CD14-positive monocyte (primary cell): ENCODE measurements at regions not wholly inside any gene's neighbourhood (a gene's known extent, or its start where the extent isn't known, plus 50 kb on each side); places are given as distances from the start of the nearest gene placed in this dataset.

Experiments used
- DNase-seq, 3 donors: peaks; one replicate each; pipeline ENCODE4 v3.0.0-alpha.2; 2011 to 2022
- H2AFZ ChIP-seq: 2 replicates; pipeline ENCODE4 v1.6.0; 2012; ENCODE audit warnings: mild to moderate bottlenecking, low read depth, low read length, inconsistent platforms; ENCODE audit not compliant: insufficient read depth, poor library complexity, severe bottlenecking
- H3K27ac ChIP-seq, 2 donors: 1 replicate in 1 of 2; 2 replicates in 1 of 2; pipeline ENCODE4 v1.5.1; 2012 to 2013; ENCODE audit warnings: low read length in 2 of 2, control low read depth in 1 of 2, inconsistent platforms in 1 of 2, low read depth in 1 of 2, mild to moderate bottlenecking in 1 of 2
- H3K27me3 ChIP-seq, 2 donors: one replicate each; pipeline versions ENCODE4 v1.6.0 to v1.6.1; 2011 to 2013; ENCODE audit warnings: low read length in 2 of 2; ENCODE audit not compliant: control insufficient read depth in 2 of 2, insufficient read depth in 2 of 2
- H3K36me3 ChIP-seq, 2 donors: replicated peaks in 1 of 2; 1 replicate in 1 of 2; 2 replicates in 1 of 2; pipeline versions ENCODE4 v1.5.1 to v1.6.1; 2012 to 2013; ENCODE audit warnings: low read length in 2 of 2, control low read depth in 1 of 2, inconsistent platforms in 1 of 2, mild to moderate bottlenecking in 1 of 2; ENCODE audit not compliant: insufficient read depth in 2 of 2, control insufficient read depth in 1 of 2
- H3K4me1 ChIP-seq, 2 donors: 1 replicate in 1 of 2; 2 replicates in 1 of 2; pipeline versions ENCODE4 v1.5.1 to v1.6.1; 2012 to 2013; ENCODE audit warnings: low read length in 2 of 2, control low read depth in 1 of 2, inconsistent platforms in 1 of 2, mild to moderate bottlenecking in 1 of 2, moderate library complexity in 1 of 2; ENCODE audit not compliant: insufficient read depth in 2 of 2, control insufficient read depth in 1 of 2
- H3K4me2 ChIP-seq: replicated peaks from 2 replicates; pipeline ENCODE3; 2012; ENCODE audit warnings: low read length, moderate library complexity, mild to moderate bottlenecking; ENCODE audit not compliant: poor library complexity, severe bottlenecking; ENCODE audit errors: extremely low read depth
- H3K4me3 ChIP-seq, 3 experiments: fragments of 200-600 bp in 1 of 3; sonication (generic) in 1 of 3; replicated peaks in 1 of 3; 1 replicate in 2 of 3; 2 replicates in 1 of 3; pipeline ENCODE4 v1.5.1; 2011 to 2013; ENCODE audit warnings: low read length in 3 of 3, mild to moderate bottlenecking in 3 of 3, control low read depth in 2 of 3, low read depth in 2 of 3, inconsistent platforms in 1 of 3, moderate library complexity in 1 of 3
- H3K79me2 ChIP-seq: 2 replicates; pipeline ENCODE4 v1.6.0; 2012; ENCODE audit warnings: mild to moderate bottlenecking, control low read depth, inconsistent platforms, low read length, moderate library complexity; ENCODE audit not compliant: insufficient read depth
- H3K9ac ChIP-seq: 2 replicates; pipeline ENCODE4 v1.6.0; 2017; ENCODE audit warnings: low read length, mild to moderate bottlenecking; ENCODE audit not compliant: insufficient read depth, poor library complexity, severe bottlenecking
- H3K9me3 ChIP-seq, 2 donors: replicated peaks in 1 of 2; 1 replicate in 1 of 2; 2 replicates in 1 of 2; pipeline versions ENCODE4 v1.5.1 to v1.6.1; 2012 to 2013; ENCODE audit warnings: low read length in 2 of 2, control low read depth in 1 of 2; ENCODE audit not compliant: control insufficient read depth in 1 of 2, insufficient read depth in 1 of 2
- H4K20me1 ChIP-seq: 2 replicates; pipeline ENCODE4 v1.6.0; 2012; ENCODE audit warnings: mild to moderate bottlenecking, low read length, control low read depth, moderate library complexity; ENCODE audit not compliant: insufficient read depth
- H3K27ac Mint-ChIP-seq, 7 donors: one replicate each; pipeline ENCODE4 v1.8.0; 2020; ENCODE audit warnings: mild to moderate bottlenecking in 7 of 7, mixed read lengths in 7 of 7, moderate library complexity in 6 of 7, inconsistent platforms in 2 of 7
- H3K27me3 Mint-ChIP-seq, 3 donors: one replicate each; pipeline ENCODE4 v1.8.0; 2021 to 2022; ENCODE audit warnings: low read depth in 3 of 3, mild to moderate bottlenecking in 3 of 3, mixed read lengths in 3 of 3, moderate library complexity in 3 of 3, inconsistent platforms in 1 of 3
- H3K36me3 Mint-ChIP-seq, 2 donors: one replicate each; pipeline ENCODE4 v1.8.0; 2020; ENCODE audit warnings: mixed read lengths in 2 of 2, inconsistent platforms in 1 of 2, mild to moderate bottlenecking in 1 of 2
- H3K4me1 Mint-ChIP-seq: one replicate; pipeline ENCODE4 v1.8.0; 2020; ENCODE audit warnings: mild to moderate bottlenecking, mixed read lengths
- H3K4me3 Mint-ChIP-seq, 2 donors: one replicate each; pipeline ENCODE4 v1.8.0; 2020; ENCODE audit warnings: mild to moderate bottlenecking in 2 of 2, mixed read lengths in 2 of 2, moderate library complexity in 1 of 2
- H3K9me3 Mint-ChIP-seq, 7 donors: one replicate each; pipeline ENCODE4 v1.8.0; 2020 to 2022; ENCODE audit warnings: mixed read lengths in 7 of 7, mild to moderate bottlenecking in 6 of 7, moderate library complexity in 6 of 7, inconsistent platforms in 2 of 7
- WGBS: methylation state at CpG from one replicate; pipeline ENCODE4 v1.1.5; 2013; ENCODE audit warnings: missing lambda C conversion rate; ENCODE audit not compliant: insufficient coverage; 5-methylcytosine and 5-hydroxymethylcytosine counted together
- intact Hi-C, 2 donors: fragments of 100-400 bp; cut with micrococcal nuclease; formaldehyde crosslinking; loops; one replicate each; pipeline versions ENCODE4 v1.15.0 to v1.15.1; 2023
- TF ChIP-seq, protein P1 (sequence below): fragments of 200-600 bp; IDR thresholded peaks from one replicate; pipeline ENCODE4 v1.8.0; 2022; ENCODE audit warnings: antibody characterized with exemption, mild to moderate bottlenecking

- Histone ChIP-seq H3K9ac (no peak overlapping the region), H3K4me3 (no peak overlapping the region), H3K4me2 (no peak overlapping the region), H3K36me3 (no peaks in the 10 kb centered on the region), H2AFZ (no peak overlapping the region), H3K9me3 (peaks cover 13 to 15% of the 10 kb centered on the region in 2 donors), H3K27ac (no peak overlapping the region), H3K27me3 (no peaks in the 10 kb centered on the region), H3K79me2 (no peaks in the 10 kb centered on the region), H4K20me1 (no peaks in the 10 kb centered on the region), H3K4me1 (no peaks in the 10 kb centered on the region)
- TF ChIP-seq, protein P1, sequence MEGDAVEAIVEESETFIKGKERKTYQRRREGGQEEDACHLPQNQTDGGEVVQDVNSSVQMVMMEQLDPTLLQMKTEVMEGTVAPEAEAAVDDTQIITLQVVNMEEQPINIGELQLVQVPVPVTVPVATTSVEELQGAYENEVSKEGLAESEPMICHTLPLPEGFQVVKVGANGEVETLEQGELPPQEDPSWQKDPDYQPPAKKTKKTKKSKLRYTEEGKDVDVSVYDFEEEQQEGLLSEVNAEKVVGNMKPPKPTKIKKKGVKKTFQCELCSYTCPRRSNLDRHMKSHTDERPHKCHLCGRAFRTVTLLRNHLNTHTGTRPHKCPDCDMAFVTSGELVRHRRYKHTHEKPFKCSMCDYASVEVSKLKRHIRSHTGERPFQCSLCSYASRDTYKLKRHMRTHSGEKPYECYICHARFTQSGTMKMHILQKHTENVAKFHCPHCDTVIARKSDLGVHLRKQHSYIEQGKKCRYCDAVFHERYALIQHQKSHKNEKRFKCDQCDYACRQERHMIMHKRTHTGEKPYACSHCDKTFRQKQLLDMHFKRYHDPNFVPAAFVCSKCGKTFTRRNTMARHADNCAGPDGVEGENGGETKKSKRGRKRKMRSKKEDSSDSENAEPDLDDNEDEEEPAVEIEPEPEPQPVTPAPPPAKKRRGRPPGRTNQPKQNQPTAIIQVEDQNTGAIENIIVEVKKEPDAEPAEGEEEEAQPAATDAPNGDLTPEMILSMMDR = no peak
- DNase-seq = no peak
- Mint-ChIP-seq H3K9me3 (peaks cover 10 to 22% (median 15%) of the 10 kb centered on the region in 7 donors), H3K4me1 (no peaks in the 10 kb centered on the region), H3K27me3 (peaks cover 0 to 1% (median 0%) of the 10 kb centered on the region in 3 donors), H3K27ac (no peak overlapping the region), H3K4me3 (no peak overlapping the region), H3K36me3 (no peaks in the 10 kb centered on the region)
- intact Hi-C loops = no loop called here
- 86% methylated on average over 2 of the region's 2 CpGs for WGBS
Observed at GRCh38 chr5:118703241-118703640, 285.1 kb downstream of the DTWD2 start.

GRCh38 chr5:118701791-118702190, 286.6 kb downstream of the DTWD2 start:
- Mint-ChIP-seq H3K36me3 (no peaks in the 10 kb centered on the region), H3K9me3 (peaks cover 10 to 22% (median 15%) of the 10 kb centered on the region in 7 donors), H3K4me1 (no peaks in the 10 kb centered on the region), H3K27me3 (no peaks in the 10 kb centered on the region), H3K4me3 (no peak overlapping the region), H3K27ac (no peak overlapping the region)
- H3K27me3 ChIP-seq = no peaks in the 10 kb centered on the region
- no peak overlapping the region for H2AFZ ChIP-seq
- intact Hi-C loops = no loop called here
- TF ChIP-seq, protein P1 = no peak
- H3K4me2 ChIP-seq = no peak overlapping the region
- H4K20me1 ChIP-seq = no peaks in the 10 kb centered on the region
- no peaks in the 10 kb centered on the region for H3K4me1 ChIP-seq
- H3K4me3 ChIP-seq = no peak overlapping the region
- no peaks in the 10 kb centered on the region for H3K79me2 ChIP-seq
- no peak overlapping the region for H3K9ac ChIP-seq
- no peak overlapping the region for H3K27ac ChIP-seq
- peaks cover 13 to 15% of the 10 kb centered on the region in 2 donors for H3K9me3 ChIP-seq
- H3K36me3 ChIP-seq = no peaks in the 10 kb centered on the region
- DNase-seq = no peak
